GM12878 (cell line): ENCODE measurements at regions not wholly inside any gene's neighbourhood (a gene's known extent, or its start where the extent isn't known, plus 50 kb on each side); places are given as distances from the start of the nearest gene placed in this dataset. TPM values are rescaled to one million over a fixed set of nuclear protein-coding genes. Genes with fewer than 3 reads are reported as not detected.

Experiments used
- ATAC-seq: fragments of 200-7000 bp; cut with Tn5 transposase; 3 replicates; pipeline ENCODE4 v1.9.1; 2020; ENCODE audit warnings: mild to moderate bottlenecking, moderate library complexity
- BruUV-seq: library from RNA; stranded (reverse); fragments of 400-500 nt; replicated peaks from 2 replicates; lab custom pipeline; 2021; lab: Mats Ljungman, UMichigan
- CTCF ChIA-PET: fragments of 300-600 bp; sonication (Branson Sonifier 250); formaldehyde crosslinking; extraction: SDS; loops from one replicate; lab custom pipeline; 2021; ENCODE audit warnings: inconsistent platforms; lab: Yijun Ruan, JAX
- POLR2A ChIA-PET: fragments of 350-600 bp; formaldehyde crosslinking; extraction: SDS; loops from one replicate; lab custom pipeline; 2021; ENCODE audit warnings: inconsistent platforms; lab: Charles Lee
- RAD21 ChIA-PET: fragments of 300-600 bp; sonication (Branson Sonifier 250); formaldehyde crosslinking; loops from one replicate; lab custom pipeline; 2023; ENCODE audit warnings: antibody characterized with exemption; ENCODE audit not compliant: unreplicated experiment; lab: Charles Lee
- SMC1A ChIA-PET: fragments of 300-600 bp; sonication (Branson Sonifier 250); formaldehyde crosslinking; loops from one replicate; lab custom pipeline; 2023; ENCODE audit not compliant: unreplicated experiment, uncharacterized antibody; lab: Charles Lee
- DNase-seq: peaks from one replicate; pipeline ENCODE4 v3.0.0-alpha.2; 2011; ENCODE audit warnings: low read depth, low spot score
- FAIRE-seq: peaks from 3 replicates; lab custom pipeline; 2011; peaks lifted over from hg19 to GRCh38; lab: Jason Lieb, UNC
- H2AFZ ChIP-seq: 2 replicates; pipeline ENCODE4 v1.6.0; 2011; ENCODE audit warnings: low read depth, low read length, control low read depth; ENCODE audit not compliant: control insufficient read depth
- H3K27ac ChIP-seq: 2 replicates; pipeline ENCODE4 v1.5.1; 2011; ENCODE audit warnings: control low read depth; ENCODE audit not compliant: control insufficient read depth, insufficient read depth
- H3K27me3 ChIP-seq, 2 experiments: replicated peaks in 1 of 2; 2 replicates each; pipeline versions ENCODE4 v1.6.0 to v1.6.1; 2011; ENCODE audit warnings: low read length in 1 of 2; ENCODE audit not compliant: control insufficient read depth in 2 of 2, insufficient read depth in 2 of 2
- H3K36me3 ChIP-seq, 2 experiments: 2 replicates each; pipeline ENCODE4 v1.5.1; 2011; ENCODE audit warnings: low read length in 1 of 2; ENCODE audit not compliant: control insufficient read depth in 2 of 2, insufficient read depth in 2 of 2
- H3K4me1 ChIP-seq: 2 replicates; pipeline ENCODE4 v1.6.1; 2011; ENCODE audit warnings: mild to moderate bottlenecking, low read length, moderate library complexity, mixed read lengths; ENCODE audit not compliant: control insufficient read depth, insufficient read depth
- H3K4me2 ChIP-seq: 2 replicates; pipeline ENCODE4 v1.6.0; 2011; ENCODE audit warnings: control low read depth; ENCODE audit not compliant: control insufficient read depth, insufficient read depth
- H3K4me3 ChIP-seq: fragments of 200-600 bp; sonication (generic); 2 replicates; pipeline ENCODE4 v1.5.1; 2016
- H3K79me2 ChIP-seq: 2 replicates; pipeline ENCODE4 v1.6.0; 2011; ENCODE audit warnings: low read length; ENCODE audit not compliant: control insufficient read depth, insufficient read depth
- H3K9ac ChIP-seq: 2 replicates; pipeline ENCODE4 v1.8.0; 2011; ENCODE audit warnings: low read length, control low read depth, mixed read lengths; ENCODE audit not compliant: control insufficient read depth, insufficient read depth
- H3K9me3 ChIP-seq: replicated peaks from 3 replicates; pipeline ENCODE4 v1.5.1; 2011; ENCODE audit warnings: mild to moderate bottlenecking, low read length; ENCODE audit not compliant: control insufficient read depth, insufficient read depth
- H4K20me1 ChIP-seq: 2 replicates; pipeline ENCODE4 v1.6.0; 2011; ENCODE audit not compliant: control insufficient read depth, insufficient read depth
- ATF7 ChIP-seq: fragments of 450-650 bp; IDR thresholded peaks from 2 replicates; pipeline ENCODE4 v1.6.1; 2016; ENCODE audit warnings: low read depth, mild to moderate bottlenecking
- FOXK2 ChIP-seq: fragments of 450-650 bp; IDR thresholded peaks from 2 replicates; pipeline ENCODE4 v1.6.1; 2017; ENCODE audit warnings: mild to moderate bottlenecking, moderate library complexity
- MTA3 ChIP-seq: IDR thresholded peaks from 2 replicates; pipeline ENCODE4 v1.6.1; 2012; ENCODE audit warnings: low read length, inconsistent platforms, borderline replicate concordance
- NR2C1 ChIP-seq: fragments of 450-650 bp; IDR thresholded peaks from 2 replicates; pipeline ENCODE4 v1.6.1; 2017; ENCODE audit warnings: antibody characterized with exemption, mild to moderate bottlenecking, moderate library complexity
- POU2F2 ChIP-seq: IDR thresholded peaks from 3 replicates; pipeline ENCODE4 v1.6.1; 2011; ENCODE audit warnings: low read depth, mild to moderate bottlenecking, low read length, borderline replicate concordance
- RAD51 ChIP-seq: fragments of 450-650 bp; IDR thresholded peaks from 2 replicates; pipeline ENCODE4 v1.6.1; 2016; ENCODE audit warnings: moderate library complexity, mild to moderate bottlenecking, inconsistent platforms
- RB1 ChIP-seq: fragments of 450-650 bp; formaldehyde crosslinking; IDR thresholded peaks from 2 replicates; pipeline ENCODE4 v1.6.1; 2017; ENCODE audit warnings: mild to moderate bottlenecking, borderline replicate concordance
- WGBS: methylation state at CpG from one replicate; pipeline ENCODE4 v1.1.6; 2016; ENCODE audit warnings: low lambda C conversion rate; ENCODE audit not compliant: insufficient replicate concordance, insufficient coverage; ENCODE audit errors: missing lambda C conversion rate; 5-methylcytosine and 5-hydroxymethylcytosine counted together
- in situ Hi-C: fragments of 300-500 bp; cut with MboI; formaldehyde crosslinking; loops from 9 replicates; pipeline ENCODE4 v1.14.3; 2018; ENCODE audit warnings: mixed read lengths
- intact Hi-C: fragments of 100-400 bp; cut with micrococcal nuclease; formaldehyde crosslinking; loops from one replicate; pipeline ENCODE4 v1.14.2; 2022; ENCODE audit not compliant: unreplicated experiment
- small RNA-seq: library from RNA; depleted of rRNA; stranded (forward); fragments of <200 nt; gene quantifications from one replicate; pipeline ENCODE3, GENCODE V24; 2014
- TF ChIP-seq, protein P1 (sequence below): fragments of 450-650 bp; IDR thresholded peaks from 2 replicates; pipeline ENCODE4 v1.6.1; 2017; ENCODE audit warnings: low read depth, mild to moderate bottlenecking, moderate library complexity
- TF ChIP-seq, protein P2 (sequence below): fragments of 150-350 bp; IDR thresholded peaks from 2 replicates; pipeline ENCODE4 v1.6.1; 2014; ENCODE audit warnings: mild to moderate bottlenecking, low read depth, low read length

GRCh38 chr18:6679201-6679600 lies 50.3 kb upstream of the ARHGAP28 start:
- no peaks in the 10 kb centered on the region for H3K79me2 ChIP-seq
- CTCF ChIA-PET: no interaction called here
- ATAC-seq (no peak), DNase-seq (no peak), FAIRE-seq (no peak)
- H2AFZ ChIP-seq: no peak overlapping the region
- no peaks in the 10 kb centered on the region for H4K20me1 ChIP-seq
- no peaks in the 10 kb centered on the region for H3K9me3 ChIP-seq
- RAD21 ChIA-PET: no interaction called here
- intact Hi-C loops (no loop called here), in situ Hi-C loops (no loop called here)
- H3K27ac ChIP-seq: no peak overlapping the region
- 4% methylated on average over 4 of the region's 4 CpGs for WGBS
- H3K9ac ChIP-seq: no peak overlapping the region
- H3K27me3 ChIP-seq: no peaks in the 10 kb centered on the region
- H3K4me3 ChIP-seq: no peak overlapping the region
- SMC1A ChIA-PET: no interaction called here
- POLR2A ChIA-PET: no interaction called here
- H3K36me3 ChIP-seq: no peaks in the 10 kb centered on the region
- H3K4me2 ChIP-seq: no peak overlapping the region
- no peaks in the 10 kb centered on the region for H3K4me1 ChIP-seq
- BruUV-seq: no TSS peak
- TF ChIP-seq MTA3 (no peak), NR2C1 (no peak), RB1 (no peak), FOXK2 (no peak), RAD51 (no peak), ATF7 (no peak), POU2F2 (no peak)
- TF ChIP-seq, protein P1, sequence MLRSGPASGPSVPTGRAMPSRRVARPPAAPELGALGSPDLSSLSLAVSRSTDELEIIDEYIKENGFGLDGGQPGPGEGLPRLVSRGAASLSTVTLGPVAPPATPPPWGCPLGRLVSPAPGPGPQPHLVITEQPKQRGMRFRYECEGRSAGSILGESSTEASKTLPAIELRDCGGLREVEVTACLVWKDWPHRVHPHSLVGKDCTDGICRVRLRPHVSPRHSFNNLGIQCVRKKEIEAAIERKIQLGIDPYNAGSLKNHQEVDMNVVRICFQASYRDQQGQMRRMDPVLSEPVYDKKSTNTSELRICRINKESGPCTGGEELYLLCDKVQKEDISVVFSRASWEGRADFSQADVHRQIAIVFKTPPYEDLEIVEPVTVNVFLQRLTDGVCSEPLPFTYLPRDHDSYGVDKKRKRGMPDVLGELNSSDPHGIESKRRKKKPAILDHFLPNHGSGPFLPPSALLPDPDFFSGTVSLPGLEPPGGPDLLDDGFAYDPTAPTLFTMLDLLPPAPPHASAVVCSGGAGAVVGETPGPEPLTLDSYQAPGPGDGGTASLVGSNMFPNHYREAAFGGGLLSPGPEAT: no peak
- TF ChIP-seq, protein P2, sequence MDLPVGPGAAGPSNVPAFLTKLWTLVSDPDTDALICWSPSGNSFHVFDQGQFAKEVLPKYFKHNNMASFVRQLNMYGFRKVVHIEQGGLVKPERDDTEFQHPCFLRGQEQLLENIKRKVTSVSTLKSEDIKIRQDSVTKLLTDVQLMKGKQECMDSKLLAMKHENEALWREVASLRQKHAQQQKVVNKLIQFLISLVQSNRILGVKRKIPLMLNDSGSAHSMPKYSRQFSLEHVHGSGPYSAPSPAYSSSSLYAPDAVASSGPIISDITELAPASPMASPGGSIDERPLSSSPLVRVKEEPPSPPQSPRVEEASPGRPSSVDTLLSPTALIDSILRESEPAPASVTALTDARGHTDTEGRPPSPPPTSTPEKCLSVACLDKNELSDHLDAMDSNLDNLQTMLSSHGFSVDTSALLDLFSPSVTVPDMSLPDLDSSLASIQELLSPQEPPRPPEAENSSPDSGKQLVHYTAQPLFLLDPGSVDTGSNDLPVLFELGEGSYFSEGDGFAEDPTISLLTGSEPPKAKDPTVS: no peak

Small RNA genes lying in the stretch of these regions (small RNA-seq; reads per million reads assigned to genes)
- not detected for gene RN7SL282P
